Thyroid gland (tissue), 4 donors: ENCODE measurements at regions not wholly inside any gene's neighbourhood (a gene's known extent, or its start where the extent isn't known, plus 50 kb on each side); places are given as distances from the start of the nearest gene placed in this dataset.

Experiments used
- DNase-seq, 2 donors: peaks; one replicate each; pipeline ENCODE4 v3.0.0-alpha.2; 2019
- H3K27ac ChIP-seq, 3 donors: fragments of 200-600 bp; sonication (generic); 1 replicate in 2 of 3; 2 replicates in 1 of 3; pipeline ENCODE4 v1.5.1; 2016 to 2019; ENCODE audit warnings: mild to moderate bottlenecking in 1 of 3, moderate library complexity in 1 of 3
- H3K27me3 ChIP-seq: fragments of 200-600 bp; sonication (generic); one replicate; pipeline ENCODE4 v1.5.1; 2019
- H3K36me3 ChIP-seq, 2 donors: fragments of 200-600 bp; sonication (generic); one replicate each; pipeline ENCODE4 v1.5.1; 2016 to 2019
- H3K4me1 ChIP-seq, 2 donors: fragments of 200-600 bp; sonication (generic); one replicate each; pipeline ENCODE4 v1.5.1; 2017 to 2019
- H3K4me3 ChIP-seq, 3 donors: fragments of 200-600 bp; sonication (generic); replicated peaks in 1 of 3; 1 replicate in 2 of 3; 2 replicates in 1 of 3; pipeline ENCODE4 v1.5.1; 2016; ENCODE audit warnings: mild to moderate bottlenecking in 1 of 3
- H3K9me3 ChIP-seq: fragments of 200-600 bp; sonication (generic); one replicate; pipeline ENCODE4 v1.5.1; 2017
- POLR2A ChIP-seq, 2 donors: fragments of 450-650 bp; IDR thresholded peaks; one replicate each; pipeline ENCODE4 v1.6.1; 2017; ENCODE audit warnings: antibody characterized with exemption in 2 of 2, mild to moderate bottlenecking in 2 of 2, moderate library complexity in 1 of 2
- WGBS, 2 donors: methylation state at CpG; one replicate each; pipeline ENCODE4 v1.1.5; 2017; 5-methylcytosine and 5-hydroxymethylcytosine counted together
- intact Hi-C: fragments of 100-400 bp; cut with DNase I; formaldehyde crosslinking; loops from one replicate; pipeline ENCODE4 v1.15.1; 2023
- TF ChIP-seq, protein P1 (sequence below), 6 experiments: fragments of 200-600 bp in 3 of 6; fragments of 450-650 bp in 3 of 6; sonication (generic) in 3 of 6; IDR thresholded peaks; one replicate each; pipeline ENCODE4 v1.5.1; 2016 to 2019; ENCODE audit warnings: antibody characterized with exemption in 6 of 6, mild to moderate bottlenecking in 2 of 6, inconsistent platforms in 1 of 6, moderate library complexity in 1 of 6

DNA sequence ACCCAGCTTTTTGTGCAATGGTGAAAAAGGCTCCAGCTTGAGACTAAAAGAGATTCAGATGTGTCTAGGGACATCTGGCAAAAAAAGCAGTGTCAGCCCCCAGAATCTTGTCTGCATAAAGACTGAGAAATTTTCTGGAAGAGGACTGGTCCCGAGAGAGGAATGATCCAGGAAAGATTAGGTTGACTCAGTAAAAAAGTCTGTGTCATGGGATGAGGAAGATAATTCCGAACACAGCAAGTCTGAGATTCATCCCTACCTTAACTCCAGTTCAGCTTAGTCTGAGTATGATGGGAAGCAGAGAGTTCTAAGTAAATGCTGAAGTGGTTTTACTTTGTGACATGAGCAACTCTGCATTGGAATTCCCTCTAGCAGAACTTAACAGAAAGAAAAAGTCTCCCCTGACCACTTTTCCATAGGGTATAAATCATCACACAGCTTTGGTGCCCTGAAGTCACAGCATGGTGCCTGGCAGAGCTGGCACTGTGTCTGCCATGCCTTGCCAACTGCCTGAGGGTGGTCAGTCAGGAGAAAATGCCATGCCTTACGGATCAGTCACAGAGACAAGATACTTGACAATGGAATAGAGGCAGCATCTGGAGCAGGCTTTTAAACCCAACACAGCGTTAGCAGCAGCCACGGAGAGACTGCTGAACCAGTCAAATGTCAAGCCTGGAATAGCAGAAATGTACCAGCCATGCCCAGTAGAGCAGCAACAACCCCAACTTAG is 153.4 kb downstream of the ZC3H11B start:
- TF ChIP-seq, protein P1, sequence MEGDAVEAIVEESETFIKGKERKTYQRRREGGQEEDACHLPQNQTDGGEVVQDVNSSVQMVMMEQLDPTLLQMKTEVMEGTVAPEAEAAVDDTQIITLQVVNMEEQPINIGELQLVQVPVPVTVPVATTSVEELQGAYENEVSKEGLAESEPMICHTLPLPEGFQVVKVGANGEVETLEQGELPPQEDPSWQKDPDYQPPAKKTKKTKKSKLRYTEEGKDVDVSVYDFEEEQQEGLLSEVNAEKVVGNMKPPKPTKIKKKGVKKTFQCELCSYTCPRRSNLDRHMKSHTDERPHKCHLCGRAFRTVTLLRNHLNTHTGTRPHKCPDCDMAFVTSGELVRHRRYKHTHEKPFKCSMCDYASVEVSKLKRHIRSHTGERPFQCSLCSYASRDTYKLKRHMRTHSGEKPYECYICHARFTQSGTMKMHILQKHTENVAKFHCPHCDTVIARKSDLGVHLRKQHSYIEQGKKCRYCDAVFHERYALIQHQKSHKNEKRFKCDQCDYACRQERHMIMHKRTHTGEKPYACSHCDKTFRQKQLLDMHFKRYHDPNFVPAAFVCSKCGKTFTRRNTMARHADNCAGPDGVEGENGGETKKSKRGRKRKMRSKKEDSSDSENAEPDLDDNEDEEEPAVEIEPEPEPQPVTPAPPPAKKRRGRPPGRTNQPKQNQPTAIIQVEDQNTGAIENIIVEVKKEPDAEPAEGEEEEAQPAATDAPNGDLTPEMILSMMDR (IDR thresholded peaks at IDR 0.05), result no peak
- no peak for TF ChIP-seq POLR2A (IDR thresholded peaks at IDR 0.05)
- H3K27ac ChIP-seq, result no peak overlapping the region
- no peaks in the 10 kb centered on the region for H3K4me1 ChIP-seq

DNA sequence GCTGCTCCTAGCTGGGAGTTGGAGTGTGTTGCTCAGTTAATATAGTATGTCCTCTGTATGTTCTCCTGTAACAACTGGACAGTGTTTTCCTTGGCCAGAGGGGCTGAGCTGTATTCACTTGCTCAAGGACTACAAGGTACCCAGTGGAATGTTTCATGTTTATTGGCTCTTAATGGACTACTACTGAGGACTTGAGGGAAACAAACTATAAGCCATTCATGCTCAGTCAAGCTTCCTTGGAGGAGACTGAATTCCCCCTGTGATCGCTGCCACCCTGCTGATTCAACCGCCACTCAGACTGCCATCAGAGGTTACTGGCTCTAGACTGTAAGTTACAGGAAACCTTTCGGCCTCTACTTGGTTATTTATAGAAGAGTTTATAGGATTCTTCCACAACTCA is 166.6 kb downstream of the ZC3H11B start:
- Histone ChIP-seq H3K4me3 (no peak overlapping the region), H3K36me3 (no peaks in the 10 kb centered on the region), H3K4me1 (no peaks in the 10 kb centered on the region), H3K27me3 (no peaks in the 10 kb centered on the region), H3K9me3 (no peaks in the 10 kb centered on the region), H3K27ac (no peak overlapping the region)
- TF ChIP-seq, protein P1 (IDR thresholded peaks at IDR 0.05), result no peak
- TF ChIP-seq POLR2A (IDR thresholded peaks at IDR 0.05), result no peak
- WGBS, 2 donors, result 33 to 45% methylated on average over 3 of the region's 3 CpGs
- intact Hi-C loops, result no loop called here
- DNase-seq, result no peak

More for the DNA sequence above, 153.4 kb downstream of the ZC3H11B start:
- no peaks in the 10 kb centered on the region for H3K36me3 ChIP-seq
- intact Hi-C loops, result no loop called here
- DNase-seq, result no peak
- H3K4me3 ChIP-seq, result no peak overlapping the region
- no peaks in the 10 kb centered on the region for H3K9me3 ChIP-seq
- H3K27me3 ChIP-seq, result no peaks in the 10 kb centered on the region
- 62 to 67% methylated on average over 5 of the region's 5 CpGs for WGBS, 2 donors

DNA sequence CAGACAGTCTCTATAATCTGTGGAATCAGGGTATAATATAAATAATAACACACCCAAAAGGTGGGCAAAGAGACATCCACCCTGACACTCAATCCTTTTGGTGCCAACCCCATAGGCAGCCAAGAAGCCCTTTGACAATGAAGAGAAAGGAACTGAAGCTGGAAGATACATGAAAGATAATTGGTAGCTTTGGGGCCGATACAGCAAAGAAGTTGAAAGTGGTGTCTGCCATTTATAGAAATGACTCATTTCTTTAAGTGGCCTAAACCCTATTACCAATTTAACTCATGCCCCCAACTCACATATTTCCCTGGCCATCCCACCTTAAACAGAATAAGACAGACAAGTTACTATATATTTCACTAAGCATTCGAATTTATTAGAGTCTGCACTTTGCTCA is 167.0 kb downstream of the ZC3H11B start:
- WGBS, 2 donors, result 65 to 69% methylated on average over 2 of the region's 2 CpGs
- H3K4me1 ChIP-seq, result no peaks in the 10 kb centered on the region
- H3K9me3 ChIP-seq, result no peaks in the 10 kb centered on the region
- H3K27me3 ChIP-seq, result no peaks in the 10 kb centered on the region
- DNase-seq, result no peak
- no peak overlapping the region for H3K4me3 ChIP-seq
- H3K27ac ChIP-seq, result no peak overlapping the region
- no peaks in the 10 kb centered on the region for H3K36me3 ChIP-seq
- intact Hi-C loops, result no loop called here
- TF ChIP-seq, protein P1 (IDR thresholded peaks at IDR 0.05), result no peak
- no peak for TF ChIP-seq POLR2A (IDR thresholded peaks at IDR 0.05)

DNA sequence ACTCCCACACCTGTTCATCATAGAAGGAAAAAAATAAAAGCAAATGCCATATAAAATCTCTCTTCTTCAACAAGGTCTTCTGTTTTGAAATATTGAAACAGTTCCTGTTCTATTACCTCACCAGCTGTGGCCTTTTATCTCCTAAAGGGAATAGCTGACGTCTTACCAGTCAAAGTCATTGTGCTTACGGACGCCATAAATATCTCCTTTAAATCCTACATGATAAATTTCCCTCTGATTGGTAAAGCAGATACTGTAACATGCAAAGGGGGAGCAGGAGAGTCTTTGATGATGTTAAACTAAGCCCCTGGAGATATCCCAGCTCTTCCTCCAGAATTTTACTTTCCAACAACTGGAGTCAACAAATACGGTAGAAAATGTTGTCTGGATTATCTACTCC is 168.4 kb downstream of the ZC3H11B start:
- no peaks in the 10 kb centered on the region for H3K4me1 ChIP-seq
- 91 to 94% methylated on average over 4 of the region's 4 CpGs for WGBS, 2 donors
- no peaks in the 10 kb centered on the region for H3K27me3 ChIP-seq
- H3K4me3 ChIP-seq, result no peak overlapping the region
- H3K27ac ChIP-seq, result no peak overlapping the region
- TF ChIP-seq, protein P1 (IDR thresholded peaks at IDR 0.05), result no peak
- no peak for TF ChIP-seq POLR2A (IDR thresholded peaks at IDR 0.05)
- DNase-seq, result no peak
- no peaks in the 10 kb centered on the region for H3K36me3 ChIP-seq
- H3K9me3 ChIP-seq, result no peaks in the 10 kb centered on the region
- intact Hi-C loops, result no loop called here

DNA sequence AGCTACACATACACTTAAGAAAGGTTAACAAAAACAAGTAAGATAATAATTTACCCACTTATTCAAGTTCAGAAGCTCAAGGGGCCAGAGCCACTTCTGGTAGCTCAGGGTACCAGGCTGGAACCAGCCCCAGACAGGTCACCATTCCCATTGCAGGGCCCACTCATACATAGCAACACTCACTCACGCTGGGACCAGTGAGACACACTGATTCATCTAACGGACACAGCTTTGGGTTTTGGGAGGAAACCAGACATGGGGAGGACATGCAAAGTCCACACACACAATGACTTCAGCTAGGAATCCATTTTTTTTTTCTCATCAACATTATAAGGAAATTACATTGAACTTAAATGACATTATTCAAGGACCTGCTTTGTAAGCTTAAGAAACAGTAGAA is 169.1 kb downstream of the ZC3H11B start:
- Histone ChIP-seq H3K9me3 (no peaks in the 10 kb centered on the region), H3K27ac (no peak overlapping the region), H3K4me1 (no peaks in the 10 kb centered on the region), H3K27me3 (no peaks in the 10 kb centered on the region), H3K4me3 (no peak overlapping the region), H3K36me3 (no peaks in the 10 kb centered on the region)
- no peak for DNase-seq
- TF ChIP-seq, protein P1 (IDR thresholded peaks at IDR 0.05), result no peak
- no peak for TF ChIP-seq POLR2A (IDR thresholded peaks at IDR 0.05)
- 71 to 83% methylated on average over 2 of the region's 2 CpGs for WGBS, 2 donors
- intact Hi-C loops, result no loop called here
